SK-N-SH (cell line): ENCODE measurements at regions not wholly inside any gene's neighbourhood (a gene's known extent, or its start where the extent isn't known, plus 50 kb on each side); places are given as distances from the start of the nearest gene placed in this dataset.

Experiments
- CTCF ChIA-PET: fragments of 300-600, 350-600 bp; formaldehyde crosslinking; extraction: SDS; loops from one replicate; lab custom pipeline; 2021; lab: Yijun Ruan, JAX
- POLR2A ChIA-PET: fragments of 350-600 bp; sonication (Branson Sonifier 250); formaldehyde crosslinking; extraction: SDS; loops from one replicate; lab custom pipeline; 2020; ENCODE audit warnings: antibody characterized with exemption, inconsistent platforms; lab: Yijun Ruan, JAX
- DNase-seq: peaks from one replicate; pipeline ENCODE4 v3.0.0; 2012
- H2AFZ ChIP-seq: fragments of 200-600 bp; sonication (generic); 2 replicates; pipeline ENCODE4 v1.8.1; 2016; ENCODE audit warnings: antibody characterized with exemption, mild to moderate bottlenecking, low read depth
- H3F3A ChIP-seq: fragments of 200-600 bp; sonication (generic); replicated peaks from 2 replicates; pipeline ENCODE3; 2016; ENCODE audit warnings: antibody characterized with exemption, mild to moderate bottlenecking; ENCODE audit not compliant: insufficient read depth
- H3K27ac ChIP-seq, 2 experiments: fragments of 200-500 bp in 1 of 2; fragments of 200-600 bp in 1 of 2; sonication (Bioruptor generic) in 1 of 2; sonication (generic), shearing (Covaris generic) in 1 of 2; 2 replicates each; pipeline versions ENCODE4 v1.5.1 to v1.6.1; 2014 to 2016; ENCODE audit warnings: low read depth in 2 of 2, inconsistent platforms in 1 of 2, low read length in 1 of 2, mild to moderate bottlenecking in 1 of 2, mixed read lengths in 1 of 2
- H3K27me3 ChIP-seq: fragments of 200-600 bp; sonication (generic), shearing (Covaris generic); 2 replicates; pipeline ENCODE4 v1.6.1; 2016; ENCODE audit warnings: mixed run types; ENCODE audit not compliant: insufficient read depth
- H3K36me3 ChIP-seq, 2 experiments: fragments of 200-500 bp in 1 of 2; fragments of 200-600 bp in 1 of 2; sonication (Bioruptor generic) in 1 of 2; sonication (generic) in 1 of 2; replicated peaks in 1 of 2; 2 replicates each; pipeline versions ENCODE3 to v1.5.1; 2014 to 2016; ENCODE audit warnings: low read length in 1 of 2, mild to moderate bottlenecking in 1 of 2; ENCODE audit not compliant: insufficient read depth in 2 of 2, control insufficient read depth in 1 of 2
- H3K4me1 ChIP-seq, 2 experiments: fragments of 200-500 bp in 1 of 2; fragments of 200-600 bp in 1 of 2; sonication (Bioruptor generic) in 1 of 2; sonication (generic), shearing (Covaris generic) in 1 of 2; 2 replicates each; pipeline versions ENCODE4 v1.5.1 to v1.6.1; 2014 to 2016; ENCODE audit warnings: low read depth in 1 of 2, low read length in 1 of 2, mixed run types in 1 of 2; ENCODE audit not compliant: insufficient read depth in 2 of 2, control insufficient read depth in 1 of 2
- H3K4me2 ChIP-seq: fragments of 200-600 bp; sonication (generic), shearing (Covaris generic); 2 replicates; pipeline ENCODE4 v1.6.1; 2017; ENCODE audit warnings: mixed run types
- H3K4me3 ChIP-seq, 2 experiments: fragments of 200-500 bp in 1 of 2; fragments of 200-600 bp in 1 of 2; sonication (Bioruptor generic) in 1 of 2; sonication (generic), shearing (Covaris generic) in 1 of 2; 2 replicates each; pipeline versions ENCODE4 v1.5.1 to v1.8.1; 2014 to 2016; ENCODE audit warnings: low read depth in 2 of 2, inconsistent platforms in 1 of 2, low read length in 1 of 2, mild to moderate bottlenecking in 1 of 2, mixed read lengths in 1 of 2, moderate library complexity in 1 of 2
- H3K79me2 ChIP-seq: fragments of 200-600 bp; sonication (generic); 2 replicates; pipeline ENCODE4 v1.8.1; 2017; ENCODE audit warnings: mild to moderate bottlenecking; ENCODE audit not compliant: insufficient read depth
- H3K9ac ChIP-seq: fragments of 200-600 bp; sonication (generic); 2 replicates; pipeline ENCODE4 v1.6.1; 2017; ENCODE audit warnings: mixed run types
- H3K9me2 ChIP-seq: fragments of 200-600 bp; sonication (generic); 2 replicates; pipeline ENCODE4 v1.6.1; 2017; ENCODE audit warnings: mixed run types
- H3K9me3 ChIP-seq: fragments of 200-600 bp; sonication (generic); 2 replicates; pipeline ENCODE4 v1.6.1; 2017; ENCODE audit warnings: mixed run types, mild to moderate bottlenecking, moderate library complexity
- H4K20me1 ChIP-seq: fragments of 200-600 bp; sonication (generic); 2 replicates; pipeline ENCODE4 v1.6.1; 2017; ENCODE audit warnings: mild to moderate bottlenecking, mixed run types; ENCODE audit not compliant: insufficient read depth
- EZH2phosphoT487 ChIP-seq: fragments of 200-600 bp; sonication (generic); IDR thresholded peaks from 2 replicates; pipeline ENCODE4 v1.6.1; 2017; ENCODE audit warnings: low read depth, mixed run types, mild to moderate bottlenecking, antibody characterized with exemption, moderate library complexity, borderline replicate concordance
- FOSL2 ChIP-seq: IDR thresholded peaks from 2 replicates; pipeline ENCODE4 v1.4.0; 2012; ENCODE audit warnings: low read depth, mild to moderate bottlenecking, moderate library complexity, borderline replicate concordance
- FOXJ3 ChIP-seq: sonication (generic); formaldehyde crosslinking; IDR thresholded peaks from 2 replicates; pipeline ENCODE4 v1.5.1; 2020; ENCODE audit warnings: mild to moderate bottlenecking, missing genetic modification reagents
- GATA2 ChIP-seq: sonication (generic); formaldehyde crosslinking; IDR thresholded peaks from 2 replicates; pipeline ENCODE4 v1.5.0; 2020; ENCODE audit warnings: mild to moderate bottlenecking, missing genetic modification reagents
- SIN3A ChIP-seq: IDR thresholded peaks from 2 replicates; pipeline ENCODE4 v1.6.1; 2012; ENCODE audit warnings: low read depth, mild to moderate bottlenecking, low read length, moderate library complexity, borderline replicate concordance
- TCF12 ChIP-seq: IDR thresholded peaks from 2 replicates; pipeline ENCODE4 v1.4.0; 2012
- TEAD4 ChIP-seq: IDR thresholded peaks from 2 replicates; pipeline ENCODE4 v1.4.0; 2012; ENCODE audit warnings: mild to moderate bottlenecking, borderline replicate concordance; ENCODE audit not compliant: insufficient read depth
- YY1 ChIP-seq: IDR thresholded peaks from 2 replicates; pipeline ENCODE4 v1.4.0; 2012; ENCODE audit warnings: low read depth, mild to moderate bottlenecking
- WGBS: methylation state at CpG from one replicate; pipeline ENCODE4 v1.1.6; 2017; ENCODE audit warnings: low lambda C conversion rate; 5-methylcytosine and 5-hydroxymethylcytosine counted together
- TF ChIP-seq, protein P1 (sequence below): IDR thresholded peaks from 2 replicates; pipeline ENCODE4; 2012
- TF ChIP-seq, protein P2 (sequence below): fragments of 200-600 bp; sonication (generic); IDR thresholded peaks from 2 replicates; pipeline ENCODE4 v1.6.1; 2017; ENCODE audit warnings: antibody characterized with exemption, mild to moderate bottlenecking, moderate library complexity

DNA sequence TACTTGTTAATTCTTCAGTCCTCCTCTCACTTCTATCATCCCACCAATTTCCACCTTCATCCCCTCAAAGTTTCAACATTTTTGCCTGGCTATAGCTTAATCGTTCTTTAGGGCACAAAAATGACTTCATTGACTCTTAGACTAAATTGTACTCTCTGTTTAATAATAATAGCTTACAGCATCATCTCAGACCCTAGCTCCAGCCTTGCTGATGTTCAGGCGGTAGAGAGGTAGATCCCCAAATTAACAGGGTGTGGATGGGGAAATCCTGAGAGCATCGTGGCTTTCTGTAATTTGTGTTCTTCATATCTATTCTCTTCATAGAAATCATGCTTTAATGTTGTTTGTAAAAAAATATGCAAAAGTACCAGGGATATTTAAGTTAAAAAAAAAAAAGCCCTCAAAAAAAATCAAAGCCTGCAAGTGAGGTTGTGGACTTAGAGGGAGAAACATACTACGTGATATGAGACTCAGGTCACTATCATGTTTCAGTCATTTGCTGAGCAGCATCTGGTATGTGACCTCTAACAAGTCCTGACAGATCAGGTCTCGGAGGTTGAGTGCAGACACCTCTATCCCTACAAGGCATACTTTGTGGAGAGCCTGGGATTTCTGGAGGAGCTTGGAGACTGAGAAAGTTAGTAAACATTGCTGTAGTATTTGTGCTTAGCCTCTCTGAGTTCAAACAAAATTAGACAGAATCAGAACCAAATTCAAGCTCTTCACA lies 1063.3 kb upstream of the CITED2 start:
- Histone ChIP-seq H3K9ac (no peak overlapping the region), H3K9me3 (peaks cover 7% of the 10 kb centered on the region; the same call in 1 of the 2 replicates), H2AFZ (no peak overlapping the region; the same call in 1 of the 2 replicates), H3K79me2 (no peaks in the 10 kb centered on the region), H3K27me3 (no peaks in the 10 kb centered on the region), H4K20me1 (no peaks in the 10 kb centered on the region), H3K4me1 (peaks cover 2 to 28% of the 10 kb centered on the region in 2 experiments; a peak in 2 of 4 replicates), H3K4me2 (no peak overlapping the region), H3K36me3 (no peaks in the 10 kb centered on the region), H3F3A (peaks cover 4% of the 10 kb centered on the region), H3K9me2 (no peaks in the 10 kb centered on the region), H3K4me3 (no peak overlapping the region), H3K27ac (peak overlapping the region in 1 of 2 experiments; percentile 78; a peak in 1 of 4 replicates)
- DNase-seq, result no peak
- CTCF ChIA-PET, result no interaction called here
- POLR2A ChIA-PET, result no interaction called here
- TF ChIP-seq GATA2 (no peak), TCF12 (peak; percentile 27; the same call in 1 of the 2 replicates), TEAD4 (no peak)
- TF ChIP-seq, protein P1, sequence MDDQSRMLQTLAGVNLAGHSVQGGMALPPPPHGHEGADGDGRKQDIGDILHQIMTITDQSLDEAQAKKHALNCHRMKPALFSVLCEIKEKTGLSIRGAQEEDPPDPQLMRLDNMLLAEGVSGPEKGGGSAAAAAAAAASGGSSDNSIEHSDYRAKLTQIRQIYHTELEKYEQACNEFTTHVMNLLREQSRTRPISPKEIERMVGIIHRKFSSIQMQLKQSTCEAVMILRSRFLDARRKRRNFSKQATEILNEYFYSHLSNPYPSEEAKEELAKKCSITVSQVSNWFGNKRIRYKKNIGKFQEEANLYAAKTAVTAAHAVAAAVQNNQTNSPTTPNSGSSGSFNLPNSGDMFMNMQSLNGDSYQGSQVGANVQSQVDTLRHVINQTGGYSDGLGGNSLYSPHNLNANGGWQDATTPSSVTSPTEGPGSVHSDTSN, result peak; percentile 32; the same call in 1 of the 2 replicates
- WGBS, result 50% methylated on average over 5 of the region's 5 CpGs

DNA sequence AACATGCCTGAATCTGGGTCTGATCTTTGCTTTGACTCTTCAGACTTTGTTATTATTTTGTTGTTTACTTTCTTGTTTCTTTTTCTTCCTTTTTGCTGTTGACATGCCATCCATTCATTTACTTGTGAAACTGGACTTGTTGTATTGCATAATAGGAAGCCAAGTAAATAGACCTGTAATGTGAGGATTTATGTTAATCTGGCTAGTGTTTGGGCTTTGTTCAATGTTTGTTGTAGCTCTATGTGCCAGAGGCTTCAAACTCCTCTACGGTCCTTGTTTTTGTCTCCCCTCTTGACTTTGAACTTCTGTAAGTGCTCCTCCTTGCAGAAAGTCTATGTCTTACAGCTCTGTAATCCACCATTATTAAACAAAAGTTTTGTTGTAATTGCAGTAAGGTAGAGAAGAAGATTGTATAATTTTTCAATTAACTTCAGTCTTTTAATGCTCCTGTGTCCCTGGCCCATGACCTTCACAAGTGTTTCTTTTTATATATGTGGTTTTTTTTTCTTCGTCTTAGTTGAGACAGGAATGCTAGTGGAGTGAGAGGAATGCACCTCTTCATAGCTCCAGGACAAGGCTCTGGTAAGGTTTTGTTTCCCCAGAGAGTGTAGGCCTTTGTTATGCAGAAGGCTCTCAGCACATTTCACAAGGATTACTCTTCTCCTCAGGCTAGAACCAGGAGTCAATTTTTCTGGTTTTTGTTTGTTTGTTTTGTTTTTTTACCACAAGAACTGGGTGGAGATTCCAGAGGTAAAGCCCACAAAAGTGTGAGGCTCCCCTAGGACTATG lies 1061.8 kb upstream of the CITED2 start:
- no peaks in the 10 kb centered on the region for H3K9me2 ChIP-seq
- H3K27ac ChIP-seq, result peak overlapping the region; percentile 22 to 70; a peak in 2 of 4 replicates
- POLR2A ChIA-PET, result interaction anchor here (0.6 kb wide), 1 partner anchor 721 kb away, joined by 4 read pairs; no protein-coding TSS in a partner anchor
- no peaks in the 10 kb centered on the region for H3F3A ChIP-seq
- H3K4me3 ChIP-seq, result no peak overlapping the region
- H3K27me3 ChIP-seq, result no peaks in the 10 kb centered on the region
- WGBS, result 60% methylated on average over 2 of the region's 2 CpGs
- peak overlapping the region; percentile 51; the same call in 1 of the 2 replicates for H2AFZ ChIP-seq
- no peaks in the 10 kb centered on the region for H3K36me3 ChIP-seq
- H3K9ac ChIP-seq, result no peak overlapping the region
- CTCF ChIA-PET, result interaction anchor here (1.1 kb wide), 1 partner anchor 39 kb away, joined by 3 read pairs; no protein-coding TSS in a partner anchor
- H4K20me1 ChIP-seq, result no peaks in the 10 kb centered on the region
- no peaks in the 10 kb centered on the region for H3K79me2 ChIP-seq
- TF ChIP-seq TCF12, result peak; percentile 14; the same call in 1 of the 2 replicates
- TF ChIP-seq SIN3A, result no peak
- H3K4me2 ChIP-seq, result no peak overlapping the region
- peaks cover 2 to 26% of the 10 kb centered on the region in 2 experiments; a peak in 2 of 4 replicates for H3K4me1 ChIP-seq
- DNase-seq, result no peak
- peaks cover 7% of the 10 kb centered on the region; the same call in 1 of the 2 replicates for H3K9me3 ChIP-seq

DNA sequence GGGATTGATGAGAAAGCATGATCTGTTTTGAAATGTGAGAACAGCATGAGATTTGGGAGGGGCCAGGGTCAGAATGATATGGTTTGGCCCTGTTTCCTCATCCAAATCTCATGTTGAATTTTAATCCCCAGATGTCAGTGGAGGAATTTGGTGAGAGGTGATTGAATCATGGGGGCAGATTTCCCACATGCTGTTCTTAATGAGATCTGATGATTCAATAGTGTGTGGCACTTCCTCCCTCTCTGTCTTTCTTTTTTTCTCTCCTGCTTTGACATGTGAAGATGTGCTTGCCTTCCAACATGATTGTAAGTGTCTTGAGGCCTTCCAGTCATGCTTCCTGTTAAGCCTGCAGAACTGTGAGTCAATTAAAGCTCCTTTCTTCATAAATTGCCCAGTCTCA lies 1060.3 kb upstream of the CITED2 start:
- no peak overlapping the region for H3K4me2 ChIP-seq
- no peaks in the 10 kb centered on the region for H3K79me2 ChIP-seq
- CTCF ChIA-PET, result no interaction called here
- no peaks in the 10 kb centered on the region for H3K27me3 ChIP-seq
- no peak overlapping the region for H2AFZ ChIP-seq
- no peaks in the 10 kb centered on the region for H3K36me3 ChIP-seq
- no peaks in the 10 kb centered on the region for H3K9me2 ChIP-seq
- POLR2A ChIA-PET, result no interaction called here
- H4K20me1 ChIP-seq, result no peaks in the 10 kb centered on the region
- H3K9me3 ChIP-seq, result peaks cover 7% of the 10 kb centered on the region; the same call in 1 of the 2 replicates
- H3K4me1 ChIP-seq, result peaks cover 2 to 12% of the 10 kb centered on the region in 2 experiments; a peak in 2 of 4 replicates
- DNase-seq, result no peak
- no peaks in the 10 kb centered on the region for H3F3A ChIP-seq
- no peak overlapping the region for H3K9ac ChIP-seq
- H3K4me3 ChIP-seq, result no peak overlapping the region
- H3K27ac ChIP-seq, result no peak overlapping the region
- TF ChIP-seq FOXJ3 (no peak), SIN3A (no peak), TEAD4 (no peak), EZH2phosphoT487 (no peak), FOSL2 (no peak), YY1 (no peak)
- TF ChIP-seq, protein P2, sequence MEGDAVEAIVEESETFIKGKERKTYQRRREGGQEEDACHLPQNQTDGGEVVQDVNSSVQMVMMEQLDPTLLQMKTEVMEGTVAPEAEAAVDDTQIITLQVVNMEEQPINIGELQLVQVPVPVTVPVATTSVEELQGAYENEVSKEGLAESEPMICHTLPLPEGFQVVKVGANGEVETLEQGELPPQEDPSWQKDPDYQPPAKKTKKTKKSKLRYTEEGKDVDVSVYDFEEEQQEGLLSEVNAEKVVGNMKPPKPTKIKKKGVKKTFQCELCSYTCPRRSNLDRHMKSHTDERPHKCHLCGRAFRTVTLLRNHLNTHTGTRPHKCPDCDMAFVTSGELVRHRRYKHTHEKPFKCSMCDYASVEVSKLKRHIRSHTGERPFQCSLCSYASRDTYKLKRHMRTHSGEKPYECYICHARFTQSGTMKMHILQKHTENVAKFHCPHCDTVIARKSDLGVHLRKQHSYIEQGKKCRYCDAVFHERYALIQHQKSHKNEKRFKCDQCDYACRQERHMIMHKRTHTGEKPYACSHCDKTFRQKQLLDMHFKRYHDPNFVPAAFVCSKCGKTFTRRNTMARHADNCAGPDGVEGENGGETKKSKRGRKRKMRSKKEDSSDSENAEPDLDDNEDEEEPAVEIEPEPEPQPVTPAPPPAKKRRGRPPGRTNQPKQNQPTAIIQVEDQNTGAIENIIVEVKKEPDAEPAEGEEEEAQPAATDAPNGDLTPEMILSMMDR, result no peak
- TF ChIP-seq, protein P1, result no peak
